ENCODE measurements at regions not wholly inside any gene's neighbourhood (a gene's known extent, or its start where the extent isn't known, plus 50 kb on each side); places are given as distances from the start of the nearest gene placed in this dataset.

DNA sequence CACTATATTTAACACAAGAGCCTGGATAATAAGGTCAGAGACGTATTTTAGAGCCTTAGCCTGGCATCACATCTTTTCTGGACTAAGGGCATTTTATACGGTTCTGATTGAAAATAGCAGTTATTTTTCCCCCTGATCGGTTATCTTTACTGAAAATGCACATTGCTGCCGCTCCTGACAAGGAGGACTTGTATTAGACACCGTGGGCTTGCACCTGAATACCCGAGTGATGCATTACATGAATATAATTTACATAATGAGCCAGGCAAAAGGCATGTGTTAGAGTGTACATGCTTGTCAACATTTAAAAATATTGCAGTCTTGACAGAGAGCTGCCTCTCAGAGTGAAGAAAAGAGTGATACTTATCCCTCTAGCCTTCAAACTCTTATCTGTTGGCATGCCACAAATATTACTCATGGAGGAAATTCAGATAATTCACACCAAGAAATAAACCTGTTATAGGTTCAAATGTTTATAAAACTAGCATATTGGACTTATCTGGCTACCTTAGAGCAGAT is 470.5 kb upstream of the ETAA1 start:
- TF ChIP-seq, protein P1, sequence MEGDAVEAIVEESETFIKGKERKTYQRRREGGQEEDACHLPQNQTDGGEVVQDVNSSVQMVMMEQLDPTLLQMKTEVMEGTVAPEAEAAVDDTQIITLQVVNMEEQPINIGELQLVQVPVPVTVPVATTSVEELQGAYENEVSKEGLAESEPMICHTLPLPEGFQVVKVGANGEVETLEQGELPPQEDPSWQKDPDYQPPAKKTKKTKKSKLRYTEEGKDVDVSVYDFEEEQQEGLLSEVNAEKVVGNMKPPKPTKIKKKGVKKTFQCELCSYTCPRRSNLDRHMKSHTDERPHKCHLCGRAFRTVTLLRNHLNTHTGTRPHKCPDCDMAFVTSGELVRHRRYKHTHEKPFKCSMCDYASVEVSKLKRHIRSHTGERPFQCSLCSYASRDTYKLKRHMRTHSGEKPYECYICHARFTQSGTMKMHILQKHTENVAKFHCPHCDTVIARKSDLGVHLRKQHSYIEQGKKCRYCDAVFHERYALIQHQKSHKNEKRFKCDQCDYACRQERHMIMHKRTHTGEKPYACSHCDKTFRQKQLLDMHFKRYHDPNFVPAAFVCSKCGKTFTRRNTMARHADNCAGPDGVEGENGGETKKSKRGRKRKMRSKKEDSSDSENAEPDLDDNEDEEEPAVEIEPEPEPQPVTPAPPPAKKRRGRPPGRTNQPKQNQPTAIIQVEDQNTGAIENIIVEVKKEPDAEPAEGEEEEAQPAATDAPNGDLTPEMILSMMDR (conservative IDR thresholded peaks at IDR 0.05): no peak
- H3K27ac ChIP-seq: no peak overlapping the region

DNA sequence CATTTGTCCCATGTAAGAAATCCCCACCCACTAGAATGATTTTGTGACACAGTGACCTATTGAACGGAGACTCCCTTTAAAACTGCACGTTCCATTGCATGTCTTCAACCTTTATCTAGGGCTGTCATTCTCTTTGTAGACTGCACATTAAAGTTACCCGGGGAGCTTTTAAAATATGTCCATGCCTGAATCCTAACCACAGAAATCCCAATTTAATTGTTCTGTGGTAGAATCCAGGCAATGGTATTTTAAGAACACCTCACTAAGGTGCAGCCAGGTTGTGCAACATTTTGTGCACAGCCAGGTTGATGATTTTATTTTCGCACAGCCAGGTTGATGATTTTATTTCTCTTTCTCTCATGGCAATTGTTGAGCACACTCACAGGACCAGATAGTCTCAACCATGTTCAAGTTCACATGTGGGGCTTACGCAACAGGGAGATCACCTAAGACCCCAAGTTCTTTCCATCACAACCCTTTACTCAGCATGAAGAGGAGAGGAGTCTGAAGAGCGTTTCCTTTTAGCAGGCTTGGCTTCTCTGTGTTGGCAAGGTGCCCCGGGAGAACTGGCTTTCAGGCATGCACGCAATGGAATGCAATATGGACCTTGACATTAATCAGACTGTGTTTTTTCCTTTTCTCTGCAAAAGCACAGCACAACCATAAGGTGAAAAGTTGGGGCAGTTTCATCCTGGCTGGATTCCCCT is 467.3 kb upstream of the ETAA1 start:
- TF ChIP-seq, protein P1 (conservative IDR thresholded peaks at IDR 0.05): no peak
- no peak overlapping the region for H3K27ac ChIP-seq

DNA sequence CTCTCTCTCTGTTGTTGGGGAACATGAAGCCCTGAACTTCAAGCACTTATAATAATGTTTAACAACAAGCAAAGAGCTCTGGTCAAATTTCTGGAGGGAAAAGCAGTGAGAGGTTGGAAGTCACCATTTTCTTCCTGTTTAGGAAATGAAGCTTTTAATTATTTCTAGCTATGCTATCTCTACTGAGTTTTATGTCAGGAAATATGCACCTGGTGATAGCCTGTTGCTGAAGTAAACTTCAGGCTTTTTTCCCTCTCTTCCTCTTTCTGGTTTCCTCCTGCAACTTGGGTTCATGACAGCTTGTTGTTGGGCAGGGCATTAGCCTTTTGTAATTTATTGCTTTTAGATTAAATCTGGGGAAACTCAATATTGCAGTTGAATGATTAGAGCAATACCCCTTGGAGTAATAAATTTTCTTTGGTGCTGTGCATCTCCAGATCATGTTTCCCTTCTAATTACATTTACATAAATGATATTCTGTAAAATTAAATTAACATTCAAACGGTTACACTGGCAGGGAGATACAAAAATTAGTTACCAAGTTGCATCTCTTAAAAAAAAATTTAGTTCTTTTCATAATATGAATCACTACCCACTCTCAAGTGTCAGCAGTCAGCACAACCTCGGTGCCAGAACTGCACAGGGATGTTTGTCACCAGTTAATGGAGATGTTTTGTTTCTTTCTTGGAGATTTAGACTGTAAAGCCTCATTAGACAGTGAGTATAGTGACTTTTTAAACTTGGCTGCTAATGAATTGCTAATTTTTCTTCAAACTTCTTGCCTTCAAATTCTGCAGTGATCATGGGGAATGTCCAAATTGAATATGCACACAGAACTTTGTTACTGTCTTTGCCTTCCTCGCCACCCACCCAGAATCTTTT is 466.6 kb upstream of the ETAA1 start:
- no peak overlapping the region for H3K27ac ChIP-seq

DNA sequence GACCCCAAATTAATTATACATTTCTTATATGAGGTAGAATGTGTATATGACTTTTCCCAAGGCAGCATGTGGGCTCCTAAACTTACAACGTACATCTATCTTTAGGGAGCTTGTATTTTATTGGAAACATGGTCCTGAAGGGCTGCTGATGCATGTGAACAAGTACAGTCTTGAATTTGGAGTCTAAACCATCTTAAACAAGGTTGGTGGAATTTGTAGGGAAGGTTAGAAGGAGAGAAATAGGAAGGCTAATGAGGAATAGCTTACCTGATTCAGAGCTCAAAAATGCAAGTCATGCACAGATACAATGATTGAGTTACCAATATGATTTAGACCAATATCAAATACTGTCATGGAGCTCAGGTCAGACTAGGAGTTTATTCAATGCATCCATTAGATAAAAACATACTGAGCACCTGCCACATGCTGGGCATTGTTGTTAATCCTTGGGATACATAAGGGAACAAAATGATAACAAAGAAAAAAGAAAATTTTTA is 458.6 kb upstream of the ETAA1 start:
- TF ChIP-seq, protein P1 (conservative IDR thresholded peaks at IDR 0.05): no peak
- no peak overlapping the region for H3K27ac ChIP-seq

More for the DNA sequence above, 466.6 kb upstream of the ETAA1 start:
- TF ChIP-seq, protein P1 (conservative IDR thresholded peaks at IDR 0.05): no peak

DNA sequence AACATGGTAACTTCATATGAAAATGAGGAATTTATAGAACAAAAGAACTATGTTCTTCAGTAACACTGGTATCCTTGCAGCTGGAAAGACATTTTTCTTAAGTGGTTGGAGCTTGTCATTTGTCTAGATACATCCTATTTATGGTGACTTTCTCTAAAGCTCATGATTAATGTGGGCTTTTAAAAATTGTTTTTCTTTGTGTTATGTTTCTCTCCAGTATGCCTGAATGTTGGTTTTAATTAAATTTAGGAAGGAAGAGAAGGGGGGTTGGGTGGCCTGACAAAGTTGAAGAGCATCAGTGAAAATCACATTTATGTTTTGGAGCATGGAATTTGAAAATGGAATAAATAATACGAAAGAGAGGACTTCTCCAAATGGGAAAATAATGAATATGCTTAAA is 457.1 kb upstream of the ETAA1 start:
- no peak overlapping the region for H3K27ac ChIP-seq
- TF ChIP-seq, protein P1 (conservative IDR thresholded peaks at IDR 0.05): no peak

DNA sequence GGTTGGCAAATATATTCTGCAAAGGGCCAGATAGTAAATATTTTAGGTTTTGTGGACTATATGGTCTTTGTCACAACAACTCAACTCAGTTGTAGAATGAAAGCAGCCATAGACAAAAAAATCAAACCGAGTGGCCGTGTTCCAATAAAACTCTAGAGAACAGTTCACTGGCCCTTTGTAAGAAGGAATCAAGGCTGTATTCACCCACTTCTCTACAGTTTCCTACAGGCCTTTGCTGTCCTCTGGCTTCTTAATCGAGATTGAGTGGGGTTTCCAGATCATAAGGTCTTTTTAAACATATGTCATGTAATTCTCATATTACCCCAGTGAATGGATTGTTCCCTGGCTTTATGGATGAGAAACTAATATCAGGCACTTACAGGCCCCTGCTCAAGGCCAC is 448.9 kb upstream of the ETAA1 start:
- TF ChIP-seq, protein P1 (conservative IDR thresholded peaks at IDR 0.05): no peak
- no peak overlapping the region for H3K27ac ChIP-seq

DNA sequence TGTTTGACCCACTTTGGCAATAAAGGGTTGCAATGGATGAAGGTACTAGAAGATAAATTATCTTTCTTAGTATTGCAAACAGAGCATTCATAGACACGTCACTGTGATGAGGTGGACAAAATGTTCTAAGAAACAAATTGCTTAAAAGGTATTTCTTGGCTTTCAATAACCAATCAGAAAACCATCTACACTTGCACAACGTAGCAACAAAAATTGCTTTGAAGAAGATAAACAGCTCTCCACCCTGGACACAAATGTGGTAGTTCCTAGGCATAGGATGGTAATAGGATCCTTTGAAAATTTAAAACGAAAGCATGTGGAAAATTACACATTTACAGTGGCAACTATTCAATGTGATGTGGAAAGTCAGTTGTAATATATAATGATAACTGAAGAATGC is 439.9 kb upstream of the ETAA1 start:
- H3K27ac ChIP-seq: no peak overlapping the region
- TF ChIP-seq, protein P1 (conservative IDR thresholded peaks at IDR 0.05): no peak

Measured in VCaP (cell line).